G401.6 (cell line): ENCODE measurements at regions not wholly inside any gene's neighbourhood (a gene's known extent, or its start where the extent isn't known, plus 50 kb on each side); places are given as distances from the start of the nearest gene placed in this dataset.
"Not testable (repeated sequence)": the region's sequence is repeated elsewhere in the genome, so short reads cannot be mapped to it uniquely, and the experiment has no call there.

Experiments used
- FAIRE-seq: peaks from 2 replicates; lab custom pipeline; 2012; peaks lifted over from hg19 to GRCh38; lab: Jason Lieb, UNC

DNA sequence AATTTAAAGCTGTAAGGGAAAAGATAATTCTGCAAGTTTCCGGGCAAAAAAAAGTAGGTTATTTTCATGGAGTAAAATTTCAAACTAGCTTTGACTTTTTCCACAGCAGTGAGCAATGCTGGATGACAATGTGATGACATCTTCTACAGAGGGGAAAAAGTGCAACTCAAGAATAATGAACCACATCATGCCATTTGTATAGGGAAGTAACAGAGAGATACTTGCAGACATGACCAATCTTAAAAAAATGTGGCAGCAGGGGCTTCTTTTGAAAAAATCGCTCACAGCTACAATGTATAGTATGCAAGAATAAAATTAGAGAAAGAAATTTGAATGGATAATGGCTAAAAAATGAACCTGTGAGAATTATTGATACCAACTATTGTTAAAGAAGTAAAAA lies 115.5 kb downstream of the DHRS2 start:
- no peak for FAIRE-seq

DNA sequence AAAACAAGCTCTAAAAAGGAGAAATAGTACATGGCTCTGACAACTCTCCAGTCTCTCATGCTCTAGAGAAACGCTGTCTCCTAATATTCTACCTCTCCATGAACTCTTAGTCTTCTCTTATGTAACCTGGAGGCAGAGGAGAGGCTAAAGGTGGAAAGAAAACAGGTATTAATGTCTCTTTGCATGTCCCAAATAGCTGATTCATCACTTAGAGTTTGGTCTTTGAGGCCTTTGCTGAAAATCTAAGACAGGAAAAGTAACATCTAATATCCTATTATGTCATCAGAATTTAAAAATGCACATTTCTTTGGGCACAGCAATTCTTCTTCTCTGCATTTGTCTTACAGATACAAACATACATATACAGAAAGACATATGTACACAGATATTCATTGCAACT lies 127.2 kb downstream of the DHRS2 start:
- no peak for FAIRE-seq

DNA sequence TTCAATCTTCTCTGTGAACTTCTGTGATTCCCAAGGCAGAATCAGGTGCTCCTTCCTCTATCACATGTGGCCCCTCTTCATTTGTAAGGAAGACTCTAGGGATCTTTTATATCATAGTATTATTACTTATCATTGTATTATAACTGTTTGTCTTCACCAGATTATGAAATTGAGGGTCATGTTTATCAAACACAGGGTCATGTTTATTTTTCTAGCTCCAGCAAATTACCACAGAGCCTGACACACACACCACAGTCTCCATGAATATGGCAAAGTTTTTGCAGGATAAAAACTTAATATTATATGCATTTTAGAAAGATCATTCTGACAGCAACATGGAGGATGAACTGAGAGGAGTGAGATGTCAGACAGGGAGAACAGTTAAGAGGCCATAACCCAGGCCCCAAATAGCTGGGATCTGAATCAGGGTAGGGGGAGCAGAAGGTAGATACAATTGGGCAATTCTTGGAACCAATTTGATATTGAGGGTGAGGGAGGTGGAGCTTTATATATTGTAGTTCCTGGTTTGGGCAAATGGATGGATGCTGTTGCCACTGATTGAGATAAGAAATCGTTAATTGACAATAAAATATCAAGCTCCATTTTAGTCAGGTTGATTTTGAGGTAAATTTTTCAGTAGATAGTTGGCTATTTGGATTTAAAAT lies 130.7 kb downstream of the DHRS2 start:
- no peak for FAIRE-seq

GRCh38 chr14:23769221-23769728 lies 133.1 kb downstream of the DHRS2 start:
- not testable (repeated sequence) for FAIRE-seq

DNA sequence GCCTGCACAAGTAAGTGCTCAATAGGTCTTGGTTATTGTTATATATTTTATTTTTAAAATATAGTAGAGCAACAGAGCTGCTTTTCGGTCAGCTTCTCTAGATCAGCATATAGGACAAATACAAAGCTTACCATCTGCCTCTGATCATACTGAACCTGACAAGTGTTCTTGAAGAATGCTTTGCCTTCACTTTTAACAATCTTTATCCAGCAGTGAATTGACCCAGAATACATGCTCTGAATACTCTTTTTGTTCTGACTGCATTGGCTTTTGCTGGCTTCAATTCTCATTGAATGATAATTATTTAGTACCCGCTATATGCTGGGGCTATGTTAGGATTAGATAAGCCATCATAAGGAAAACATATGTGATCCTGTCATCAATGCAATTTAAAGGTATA lies 137.8 kb downstream of the DHRS2 start:
- no peak for FAIRE-seq

GRCh38 chr14:23776296-23776695 lies 140.1 kb downstream of the DHRS2 start:
- no peak for FAIRE-seq

GRCh38 chr14:23785208-23785607 lies 149.0 kb downstream of the DHRS2 start:
- no peak for FAIRE-seq

DNA sequence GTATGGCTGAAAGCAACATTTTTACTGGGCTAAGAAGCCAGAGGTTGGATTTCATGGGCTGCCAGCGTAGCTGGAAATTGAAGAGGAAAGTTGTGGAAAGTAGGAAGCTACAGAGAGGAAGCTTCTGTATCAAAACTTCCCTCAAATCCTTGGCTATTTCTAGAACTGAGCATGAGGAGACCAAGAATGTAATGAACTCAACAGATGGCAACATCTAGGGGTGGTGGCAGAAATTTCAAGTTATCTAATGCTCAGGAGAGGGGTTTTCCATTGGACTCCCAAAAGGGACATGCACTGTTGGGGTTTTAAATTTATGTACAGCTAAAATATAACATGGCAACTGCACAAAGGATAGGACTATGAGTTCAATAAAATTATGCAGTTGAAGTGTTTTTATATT lies 151.3 kb downstream of the DHRS2 start:
- FAIRE-seq: no peak

- FAIRE-seq: no peak
These were observed 153.5 kb downstream of the DHRS2 start for GRCh38 chr14:23789696-23790095.

- FAIRE-seq: no peak
These were observed 157.4 kb downstream of the DHRS2 start for GRCh38 chr14:23793532-23793931.

- FAIRE-seq: no peak
These were observed 152.8 kb upstream of the DHRS4 start for GRCh38 chr14:23800811-23801210.

DNA sequence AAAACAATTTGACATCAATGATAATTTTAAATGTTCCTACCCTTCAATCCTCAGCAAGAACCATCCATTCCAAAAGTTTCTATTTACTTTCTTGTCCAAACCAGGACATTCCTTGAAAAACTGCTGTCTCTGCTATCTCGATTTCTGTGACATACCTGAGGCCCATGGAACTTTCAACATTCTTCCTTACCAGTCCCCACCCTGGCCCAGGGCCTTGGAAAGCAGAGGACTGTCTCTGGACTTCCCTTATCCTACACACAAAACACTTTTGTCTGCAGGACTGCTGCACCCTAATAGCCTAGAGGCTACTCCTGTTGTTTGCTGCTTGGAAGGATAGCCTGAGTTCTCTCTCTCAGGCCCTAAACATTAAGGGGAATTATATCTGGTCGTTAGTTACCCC lies 151.8 kb upstream of the DHRS4 start:
- no peak for FAIRE-seq

DNA sequence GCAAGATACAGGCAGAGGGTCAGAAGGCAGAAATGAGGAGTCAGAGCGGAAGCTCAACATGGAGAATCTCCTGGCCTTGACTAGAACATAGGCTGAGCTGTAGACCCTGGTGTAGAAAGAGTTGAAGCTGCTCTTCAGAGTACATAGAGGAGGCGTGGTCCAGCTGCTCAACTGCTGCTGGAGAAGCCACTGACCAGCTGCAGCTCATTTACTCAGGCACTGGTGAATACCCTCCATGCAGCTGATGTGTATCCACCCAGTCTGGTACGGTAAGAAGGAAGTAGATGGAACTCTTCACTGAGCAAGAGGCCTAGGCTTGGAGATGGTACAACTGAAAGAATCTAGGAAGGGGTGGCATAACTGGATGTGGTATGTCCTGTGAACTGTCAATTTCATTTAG lies 148.8 kb upstream of the DHRS4 start:
- no peak for FAIRE-seq

DNA sequence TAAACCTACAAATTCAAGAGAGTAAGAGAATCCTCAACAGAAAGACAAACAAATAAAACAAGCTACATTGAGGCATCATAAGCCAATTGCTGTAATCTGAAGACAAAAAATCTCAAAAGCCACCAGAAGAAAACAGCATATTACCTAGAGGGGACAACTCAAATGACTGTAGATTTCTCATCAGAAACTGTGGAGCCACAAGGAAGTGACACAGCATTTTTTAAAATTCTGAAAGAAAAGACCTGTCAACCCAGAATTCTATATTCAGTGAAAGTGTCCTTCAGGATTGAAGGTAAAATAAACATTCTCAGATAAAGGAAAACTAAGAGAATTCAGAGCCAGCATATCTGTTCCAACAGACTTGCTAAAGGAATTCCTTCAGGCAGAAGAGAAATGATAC lies 147.8 kb upstream of the DHRS4 start:
- no peak for FAIRE-seq

DNA sequence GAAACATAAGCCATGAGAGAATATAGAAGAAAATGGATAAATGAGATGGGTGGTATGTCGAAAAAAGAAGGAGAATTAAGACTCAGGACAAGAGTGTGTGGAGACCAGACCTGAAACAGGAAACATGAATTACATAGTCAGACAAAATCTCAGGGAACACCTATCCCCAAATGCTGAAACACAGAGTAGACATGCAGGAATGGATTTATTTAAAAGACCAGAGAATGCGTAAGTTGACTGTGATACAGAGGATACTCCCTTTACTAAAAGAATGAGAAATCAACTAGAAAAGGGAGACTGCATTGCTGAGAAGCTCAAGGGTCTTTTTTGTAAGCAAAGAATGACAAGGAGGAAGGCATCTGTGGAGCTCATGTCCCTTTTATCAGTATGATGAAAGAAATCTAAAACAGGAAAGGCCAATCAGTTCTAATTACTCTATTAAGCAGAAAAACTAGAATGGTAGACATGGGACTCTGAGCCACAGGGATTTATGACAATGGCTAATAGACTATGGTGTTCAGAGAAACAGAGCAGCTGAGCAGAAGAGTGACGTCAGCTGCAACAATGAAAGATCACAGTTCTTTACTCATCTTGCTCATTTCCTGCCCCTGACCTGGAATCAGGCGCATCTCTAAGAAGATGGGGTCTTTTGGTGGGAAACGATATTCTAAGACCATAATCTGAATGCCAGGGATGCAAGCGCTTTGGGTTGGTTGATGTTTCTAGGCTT lies 138.9 kb upstream of the DHRS4 start:
- no peak for FAIRE-seq

GRCh38 chr14:23816371-23816770 lies 137.2 kb upstream of the DHRS4 start:
- no peak for FAIRE-seq

DNA sequence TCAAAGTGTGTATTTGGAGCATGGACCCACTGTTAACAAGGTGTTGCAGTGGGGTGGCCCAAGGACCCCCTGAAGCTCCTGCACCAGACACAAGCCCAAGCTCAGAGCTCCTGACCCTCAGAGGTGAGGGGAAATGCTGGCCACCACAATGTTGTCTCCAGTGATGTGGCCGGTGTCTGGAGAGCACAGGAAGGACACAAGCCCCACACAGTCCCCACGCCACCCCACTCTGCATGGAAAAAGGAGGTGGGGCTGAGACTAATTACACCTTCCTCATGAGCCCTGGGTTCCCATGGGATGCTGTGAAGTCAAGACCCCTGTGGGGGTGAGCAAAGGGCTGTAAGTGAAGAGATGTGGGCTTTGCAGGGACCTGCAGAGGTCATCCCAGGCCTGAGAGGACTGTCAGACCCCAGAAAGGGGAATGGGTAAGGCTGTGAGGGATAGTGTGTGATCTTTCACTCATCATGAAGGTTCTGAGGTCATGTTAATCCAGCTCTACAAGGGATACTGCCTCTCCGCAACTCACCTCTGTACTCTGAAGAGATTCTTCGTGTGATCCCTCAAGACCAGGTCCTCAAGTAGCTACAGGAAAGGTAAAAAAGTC lies 136.3 kb upstream of the DHRS4 start:
- no peak for FAIRE-seq

GRCh38 chr14:23827100-23827892 lies 126.3 kb upstream of the DHRS4 start:
- FAIRE-seq: no peak

DNA sequence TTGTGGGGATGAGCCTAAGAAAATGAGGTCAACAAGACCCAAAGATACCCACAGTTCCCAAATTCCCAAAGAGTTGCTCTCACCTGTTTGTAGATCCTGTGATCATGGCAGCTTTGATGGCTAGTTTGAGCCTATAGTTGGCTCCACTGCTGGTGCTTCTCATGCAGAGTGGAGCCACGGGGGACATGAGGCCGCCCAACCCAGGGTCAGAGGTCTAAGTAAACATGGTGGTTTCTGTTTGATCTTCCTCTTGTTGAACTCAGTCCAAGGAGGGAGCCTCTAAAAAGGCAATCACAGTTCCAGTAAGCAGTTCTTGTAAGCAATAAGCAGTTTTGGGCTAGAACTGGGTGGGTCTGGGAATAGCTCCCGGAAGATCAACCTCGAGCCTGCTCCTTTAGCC lies 125.6 kb upstream of the DHRS4 start:
- FAIRE-seq: no peak

DNA sequence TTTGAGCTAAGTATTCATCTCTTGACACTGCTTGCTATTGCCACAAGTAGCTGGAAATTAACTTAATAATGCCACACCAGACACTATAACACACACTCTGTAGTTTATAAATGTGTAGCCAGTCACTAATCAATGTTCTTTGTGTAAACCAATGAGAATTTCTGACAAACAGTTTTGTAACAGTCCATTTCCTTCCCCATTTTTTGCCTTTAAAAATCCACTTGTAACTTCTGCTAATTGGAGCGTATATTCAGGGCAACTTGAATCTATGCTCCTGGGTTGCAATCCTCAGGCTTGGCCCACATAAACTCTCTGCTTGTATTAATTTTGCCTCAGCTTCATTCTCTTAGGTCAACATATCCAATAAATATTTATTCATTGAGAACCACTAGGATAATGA lies 125.0 kb upstream of the DHRS4 start:
- no peak for FAIRE-seq

DNA sequence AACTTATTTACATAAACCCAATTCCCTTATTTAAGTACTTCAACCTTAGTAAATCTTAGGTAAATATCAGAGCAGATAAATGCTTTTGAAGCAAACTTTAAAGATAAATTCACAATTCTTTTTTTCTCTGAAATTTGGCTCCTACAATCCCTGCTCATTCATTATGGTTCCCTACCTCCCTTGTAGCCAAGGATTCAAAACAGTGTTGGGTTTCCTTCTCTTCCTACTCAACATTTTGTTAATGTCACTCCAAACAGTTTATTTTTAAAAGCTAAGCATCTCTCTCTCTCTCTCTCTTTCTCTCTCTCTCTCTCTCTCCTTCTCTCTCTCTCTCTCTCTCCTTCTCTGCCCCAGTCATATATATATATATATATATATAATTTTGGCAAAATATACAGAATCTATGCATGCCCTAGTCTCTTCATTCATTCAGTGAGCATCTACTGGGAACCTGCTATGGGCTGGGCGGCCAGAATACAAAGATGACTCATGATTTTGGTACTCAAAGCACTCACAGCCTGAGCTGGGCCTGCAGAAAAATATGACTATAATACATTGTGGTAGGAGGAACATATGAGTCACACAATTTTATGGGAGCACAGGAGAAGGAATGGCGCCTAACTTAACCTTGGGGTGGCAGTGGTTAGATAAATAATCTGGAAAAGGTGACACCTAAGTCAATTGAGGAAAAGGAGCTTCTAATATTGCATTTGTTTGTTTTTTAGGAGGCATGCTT lies 123.7 kb upstream of the DHRS4 start:
- FAIRE-seq: no peak

DNA sequence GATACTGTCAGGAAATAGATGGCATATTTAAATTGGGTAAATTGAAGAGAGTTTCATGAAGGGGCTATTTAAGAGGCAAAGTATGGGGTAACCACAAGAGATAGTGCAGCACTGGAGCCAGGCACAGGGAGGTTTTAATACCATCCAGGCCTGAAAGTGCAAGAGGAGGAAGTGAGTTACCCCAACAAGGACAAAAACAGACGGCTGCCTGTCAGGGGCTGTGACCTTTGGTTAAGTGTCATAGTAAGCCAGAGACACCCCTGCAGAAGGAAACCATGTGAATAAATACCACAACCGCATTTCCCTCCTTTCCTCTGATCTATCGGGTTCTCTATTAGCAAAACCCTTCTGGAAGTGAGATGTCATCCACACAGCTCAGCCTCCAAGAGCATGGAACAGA lies 122.0 kb upstream of the DHRS4 start:
- FAIRE-seq: no peak
